Chondrocyte (in vitro differentiated cells): ENCODE measurements at regions not wholly inside any gene's neighbourhood (a gene's known extent, or its start where the extent isn't known, plus 50 kb on each side); places are given as distances from the start of the nearest gene placed in this dataset.

Source experiments
- DNase-seq: peaks from one replicate; pipeline ENCODE4 v3.0.0; 2021; ENCODE audit warnings: mixed read lengths, low spot score
- H3K27ac Mint-ChIP-seq: one replicate; pipeline ENCODE4 v1.8.0; 2021; ENCODE audit warnings: mild to moderate bottlenecking, moderate library complexity, mixed read lengths; ENCODE audit not compliant: unreplicated experiment
- H3K27me3 Mint-ChIP-seq: 2 replicates; pipeline ENCODE4 v1.8.0; 2021; ENCODE audit warnings: low read depth, mixed read lengths
- H3K36me3 Mint-ChIP-seq: 2 replicates; pipeline ENCODE4 v1.8.0; 2021; ENCODE audit warnings: low read depth, mixed read lengths
- H3K4me1 Mint-ChIP-seq: 2 replicates; pipeline ENCODE4 v1.8.0; 2021; ENCODE audit warnings: low read depth, mild to moderate bottlenecking, mixed read lengths
- H3K4me3 Mint-ChIP-seq: one replicate; pipeline ENCODE4 v1.8.0; 2021; ENCODE audit warnings: mild to moderate bottlenecking, moderate library complexity, mixed read lengths; ENCODE audit not compliant: unreplicated experiment
- H3K9me3 Mint-ChIP-seq: 2 replicates; pipeline ENCODE4 v1.8.0; 2021; ENCODE audit warnings: low read depth, mixed read lengths
- CTCF ChIP-seq: fragments of 200-600 bp; sonication (generic); IDR thresholded peaks from 2 replicates; pipeline ENCODE4 v1.5.0; 2021; ENCODE audit warnings: antibody characterized with exemption, mild to moderate bottlenecking, moderate library complexity

DNA sequence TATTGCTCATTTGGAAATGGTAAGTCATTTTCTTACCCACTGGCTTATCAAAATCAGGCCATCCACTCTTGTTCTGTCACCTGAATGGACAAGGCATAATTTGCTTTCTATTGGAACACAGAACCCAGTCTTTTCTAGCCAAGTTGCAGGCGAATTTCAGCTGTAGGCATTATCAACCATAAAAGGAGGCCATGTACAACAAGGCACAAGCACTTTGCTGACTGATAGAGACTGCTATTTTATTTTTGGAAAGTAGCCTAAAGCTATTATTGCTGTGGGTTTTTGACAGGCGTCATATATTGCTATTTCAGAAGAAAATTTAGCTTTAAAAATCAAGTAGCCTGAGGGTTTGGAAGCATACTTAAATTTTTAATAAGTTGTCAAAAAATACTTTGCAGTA lies 344.2 kb downstream of the HDGFL1 start:
- peaks cover 40% of the 10 kb centered on the region for H3K4me1 Mint-ChIP-seq
- peaks cover 1% of the 10 kb centered on the region for H3K36me3 Mint-ChIP-seq
- no peak overlapping the region for H3K4me3 Mint-ChIP-seq
- no peaks in the 10 kb centered on the region for H3K27me3 Mint-ChIP-seq
- no peak for TF ChIP-seq CTCF
- H3K9me3 Mint-ChIP-seq: peaks cover 4% of the 10 kb centered on the region
- H3K27ac Mint-ChIP-seq: peak overlapping the region; percentile 6
- no peak for DNase-seq

GRCh38 chr6:22917344-22917743 lies 348.0 kb downstream of the HDGFL1 start:
- DNase-seq: no peak
- no peaks in the 10 kb centered on the region for H3K27me3 Mint-ChIP-seq
- H3K36me3 Mint-ChIP-seq: peaks cover 1% of the 10 kb centered on the region
- peaks cover 4% of the 10 kb centered on the region for H3K9me3 Mint-ChIP-seq
- H3K4me1 Mint-ChIP-seq: peaks cover 27% of the 10 kb centered on the region
- H3K4me3 Mint-ChIP-seq: no peak overlapping the region
- no peak for TF ChIP-seq CTCF
- H3K27ac Mint-ChIP-seq: no peak overlapping the region

- Mint-ChIP-seq H3K27ac (no peak overlapping the region), H3K36me3 (no peaks in the 10 kb centered on the region), H3K9me3 (peaks cover 4% of the 10 kb centered on the region), H3K27me3 (no peaks in the 10 kb centered on the region), H3K4me1 (peaks cover 21% of the 10 kb centered on the region), H3K4me3 (no peak overlapping the region)
- no peak for TF ChIP-seq CTCF
- no peak for DNase-seq
Measured at GRCh38 chr6:22921828-22922227, 352.5 kb downstream of the HDGFL1 start.

GRCh38 chr6:22925304-22925835 lies 356.0 kb downstream of the HDGFL1 start:
- no peak overlapping the region for H3K27ac Mint-ChIP-seq
- H3K4me1 Mint-ChIP-seq: peaks cover 38% of the 10 kb centered on the region
- no peaks in the 10 kb centered on the region for H3K9me3 Mint-ChIP-seq
- TF ChIP-seq CTCF: no peak
- no peaks in the 10 kb centered on the region for H3K36me3 Mint-ChIP-seq
- DNase-seq: no peak
- no peaks in the 10 kb centered on the region for H3K27me3 Mint-ChIP-seq
- H3K4me3 Mint-ChIP-seq: no peak overlapping the region

DNA sequence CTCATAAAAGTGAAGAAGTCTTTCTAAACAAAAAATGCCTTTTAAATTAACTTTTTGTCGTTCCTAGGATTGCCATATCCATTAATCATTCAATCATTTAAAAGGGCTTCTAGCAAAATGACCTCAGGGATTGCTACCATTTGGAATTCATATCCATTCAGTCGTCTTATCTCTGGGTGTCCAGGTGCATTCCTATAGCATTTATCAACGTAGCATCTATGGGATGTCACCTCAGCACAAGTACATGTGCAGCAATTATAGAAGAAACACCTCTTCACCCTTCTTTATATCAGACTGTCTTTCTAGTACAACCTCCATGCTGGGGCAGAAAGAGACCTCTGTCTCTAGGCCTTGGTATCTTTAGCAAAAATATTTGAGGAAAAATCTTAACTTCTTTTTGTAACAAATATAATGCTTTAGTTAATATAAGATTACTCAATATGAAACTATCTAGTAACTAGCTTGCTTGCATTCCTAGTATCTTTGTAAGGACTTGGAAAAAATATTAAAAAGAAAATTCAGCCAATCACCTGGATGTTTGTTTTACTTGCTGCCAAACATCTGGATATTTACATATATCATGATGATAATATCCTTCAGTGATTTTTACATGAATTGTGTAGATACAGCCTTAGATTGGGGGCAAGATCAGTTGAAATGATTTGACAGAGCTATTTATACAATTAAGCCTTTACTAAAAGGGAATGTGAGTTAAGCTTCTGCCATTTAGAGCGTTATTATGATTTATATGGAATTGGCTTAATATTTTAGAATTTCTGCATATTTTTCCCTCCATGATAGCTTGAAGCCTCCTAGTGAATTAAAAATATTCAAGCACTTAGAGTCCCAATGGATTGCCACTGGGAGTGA lies 356.8 kb downstream of the HDGFL1 start:
- no peaks in the 10 kb centered on the region for H3K9me3 Mint-ChIP-seq
- DNase-seq: no peak
- no peaks in the 10 kb centered on the region for H3K27me3 Mint-ChIP-seq
- H3K36me3 Mint-ChIP-seq: no peaks in the 10 kb centered on the region
- peaks cover 38% of the 10 kb centered on the region for H3K4me1 Mint-ChIP-seq
- no peak for TF ChIP-seq CTCF
- no peak overlapping the region for H3K27ac Mint-ChIP-seq
- no peak overlapping the region for H3K4me3 Mint-ChIP-seq
